ENCODE measurements at regions not wholly inside any gene's neighbourhood (a gene's known extent, or its start where the extent isn't known, plus 50 kb on each side); places are given as distances from the start of the nearest gene placed in this dataset.

DNA sequence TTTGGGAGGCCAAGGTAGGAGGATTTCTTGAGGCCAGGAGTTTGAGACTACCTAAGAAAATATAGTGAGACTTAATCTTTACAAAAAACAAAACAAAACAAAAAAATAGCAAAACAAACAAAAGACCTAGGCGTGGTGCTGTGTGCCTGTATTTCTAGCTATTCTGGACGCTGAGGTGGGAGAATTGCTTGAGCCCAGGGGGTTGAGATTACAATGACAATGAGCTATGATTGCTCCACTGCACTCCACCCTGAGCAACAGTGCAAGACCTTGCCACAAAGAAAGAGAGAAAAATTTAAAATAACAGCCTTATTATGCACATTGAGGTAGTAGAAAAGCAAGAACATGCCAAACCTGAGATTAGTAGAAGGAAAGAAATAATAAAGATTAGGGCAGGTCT, 657.7 kb downstream of the PDHA2 start:
- TF ChIP-seq, protein P1, sequence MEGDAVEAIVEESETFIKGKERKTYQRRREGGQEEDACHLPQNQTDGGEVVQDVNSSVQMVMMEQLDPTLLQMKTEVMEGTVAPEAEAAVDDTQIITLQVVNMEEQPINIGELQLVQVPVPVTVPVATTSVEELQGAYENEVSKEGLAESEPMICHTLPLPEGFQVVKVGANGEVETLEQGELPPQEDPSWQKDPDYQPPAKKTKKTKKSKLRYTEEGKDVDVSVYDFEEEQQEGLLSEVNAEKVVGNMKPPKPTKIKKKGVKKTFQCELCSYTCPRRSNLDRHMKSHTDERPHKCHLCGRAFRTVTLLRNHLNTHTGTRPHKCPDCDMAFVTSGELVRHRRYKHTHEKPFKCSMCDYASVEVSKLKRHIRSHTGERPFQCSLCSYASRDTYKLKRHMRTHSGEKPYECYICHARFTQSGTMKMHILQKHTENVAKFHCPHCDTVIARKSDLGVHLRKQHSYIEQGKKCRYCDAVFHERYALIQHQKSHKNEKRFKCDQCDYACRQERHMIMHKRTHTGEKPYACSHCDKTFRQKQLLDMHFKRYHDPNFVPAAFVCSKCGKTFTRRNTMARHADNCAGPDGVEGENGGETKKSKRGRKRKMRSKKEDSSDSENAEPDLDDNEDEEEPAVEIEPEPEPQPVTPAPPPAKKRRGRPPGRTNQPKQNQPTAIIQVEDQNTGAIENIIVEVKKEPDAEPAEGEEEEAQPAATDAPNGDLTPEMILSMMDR (conservative IDR thresholded peaks at IDR 0.05; ENCODE audit: low read depth): no peak
- POLR2A ChIA-PET (ENCODE audit: low non-redundant PET): no interaction called here
- DNase-seq (ENCODE audit: low spot score): no peak
- H3K27ac ChIP-seq: no peak overlapping the region
- CTCF ChIA-PET: no interaction called here

- POLR2A ChIA-PET (ENCODE audit: low non-redundant PET): no interaction called here
- TF ChIP-seq, protein P1 (conservative IDR thresholded peaks at IDR 0.05; ENCODE audit: low read depth): no peak
- CTCF ChIA-PET: no interaction called here
- no peak overlapping the region for H3K27ac ChIP-seq
- DNase-seq (ENCODE audit: low spot score): no peak
These were observed 664.5 kb downstream of the PDHA2 start for GRCh38 chr4:96504386-96504785.

DNA sequence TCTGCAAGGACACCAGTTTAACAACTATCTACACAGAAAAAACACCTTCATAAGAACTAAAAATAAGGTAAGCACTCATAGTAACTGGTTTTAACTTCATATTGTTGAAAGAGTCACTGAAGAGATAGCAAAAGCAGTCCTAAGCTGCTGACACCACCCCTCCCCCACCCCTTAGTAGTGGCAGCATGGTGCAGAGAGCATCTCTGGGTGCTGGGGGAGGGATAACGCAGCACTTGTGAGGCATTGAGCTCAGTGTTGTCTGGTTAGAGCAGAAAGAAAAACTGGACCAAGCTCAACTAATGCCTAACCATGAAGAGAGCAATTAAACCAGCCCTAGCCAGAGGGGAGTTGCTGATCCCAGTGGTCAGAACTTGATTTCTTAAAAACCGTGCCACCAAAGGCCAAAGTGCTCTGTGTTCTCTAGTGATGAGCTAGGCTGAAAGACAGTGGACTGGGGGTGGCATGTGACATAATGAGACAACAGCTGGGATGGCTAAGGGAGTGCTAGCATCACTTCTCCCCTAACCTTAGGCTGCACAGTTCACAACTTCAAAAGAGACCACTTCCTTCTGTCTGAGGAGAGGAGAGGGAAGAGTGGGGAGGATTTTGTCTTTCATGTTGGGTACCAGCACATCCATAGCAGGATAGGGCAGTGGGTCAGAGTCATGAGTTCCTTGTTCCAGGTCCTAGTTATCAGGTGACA, 669.3 kb downstream of the PDHA2 start:
- H3K27ac ChIP-seq: no peak overlapping the region
- POLR2A ChIA-PET (ENCODE audit: low non-redundant PET): no interaction called here
- no peak for DNase-seq (ENCODE audit: low spot score)
- TF ChIP-seq, protein P1 (conservative IDR thresholded peaks at IDR 0.05; ENCODE audit: low read depth): no peak
- CTCF ChIA-PET: interaction anchor here (0.5 kb wide), 1 partner anchor 1393 kb away, joined by 3 read pairs; no protein-coding TSS in a partner anchor

DNA sequence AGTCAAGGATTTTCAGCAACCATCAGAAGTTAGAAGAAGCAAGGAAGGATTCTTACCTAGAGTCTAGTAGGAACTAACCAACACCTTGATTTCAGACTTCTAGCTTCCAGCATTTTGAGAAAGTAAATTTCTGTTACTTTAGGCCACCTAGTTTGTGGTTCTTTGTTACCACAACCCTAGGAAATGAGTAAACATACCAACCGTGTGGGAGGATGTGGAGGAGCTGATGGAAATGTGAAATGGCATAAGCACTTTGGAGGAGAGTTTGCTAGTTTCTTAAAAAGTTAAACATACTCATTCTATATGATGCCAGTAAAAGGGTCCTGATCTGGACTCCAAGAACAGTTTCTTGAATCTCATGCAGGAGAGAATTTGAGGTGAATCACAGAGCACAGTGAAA, 679.4 kb downstream of the PDHA2 start:
- ChIA-PET CTCF (no interaction called here), POLR2A (ENCODE audit: low non-redundant PET) (no interaction called here)
- no peak for DNase-seq (ENCODE audit: low spot score)
- H3K27ac ChIP-seq: no peak overlapping the region
- TF ChIP-seq, protein P1 (conservative IDR thresholded peaks at IDR 0.05; ENCODE audit: low read depth): no peak

DNA sequence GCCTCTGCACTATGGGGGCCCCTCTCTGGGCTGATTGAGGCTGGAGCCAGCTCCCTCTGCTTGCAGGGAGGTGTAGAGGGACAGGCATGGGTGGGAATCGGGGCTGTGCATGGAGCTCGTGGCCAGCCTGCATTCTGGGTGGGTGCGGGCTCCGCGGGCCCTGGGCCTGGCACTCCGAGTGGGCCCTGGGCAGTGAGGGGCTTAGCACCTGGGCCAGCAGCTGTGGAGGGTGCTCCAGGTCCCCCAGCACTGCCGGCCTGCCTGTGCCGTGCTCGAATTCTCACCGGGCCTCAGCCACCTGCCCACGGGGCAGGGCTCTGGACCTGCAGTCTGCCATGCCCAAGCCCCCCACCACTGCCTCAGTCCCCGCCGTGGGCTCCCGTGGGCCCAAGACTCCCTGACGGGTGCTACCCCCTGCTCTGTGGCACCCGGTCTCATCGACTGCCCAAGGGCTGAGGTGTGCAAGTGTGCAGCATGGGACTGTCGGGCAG, 681.2 kb downstream of the PDHA2 start:
- TF ChIP-seq, protein P1 (conservative IDR thresholded peaks at IDR 0.05; ENCODE audit: low read depth): no peak
- ChIA-PET POLR2A (ENCODE audit: low non-redundant PET) (no interaction called here), CTCF (interaction anchor here (0.7 kb wide), 1 partner anchor 38 kb away, joined by 4 read pairs; no protein-coding TSS in a partner anchor)
- no peak for DNase-seq (ENCODE audit: low spot score)
- H3K27ac ChIP-seq: no peak overlapping the region

DNA sequence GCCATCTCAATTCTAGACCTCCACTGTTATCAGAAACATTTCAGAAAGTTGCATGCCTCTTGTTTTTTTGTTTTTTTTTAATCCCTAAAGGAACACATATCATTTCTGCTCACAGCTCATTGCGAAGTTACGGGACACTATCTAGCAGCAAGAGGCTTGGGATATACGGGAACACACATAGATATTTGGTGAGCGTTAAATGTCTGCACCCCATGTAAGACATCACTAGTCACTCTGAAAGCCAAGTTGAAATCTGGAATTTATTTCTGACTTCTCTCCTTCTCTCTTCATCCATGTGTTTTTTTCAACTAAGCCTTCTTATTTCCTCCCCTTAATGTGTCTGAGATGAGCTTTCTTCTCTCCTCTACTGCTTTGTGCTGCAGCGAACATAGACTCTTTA, 683.7 kb downstream of the PDHA2 start:
- TF ChIP-seq, protein P1 (conservative IDR thresholded peaks at IDR 0.05; ENCODE audit: low read depth): no peak
- POLR2A ChIA-PET (ENCODE audit: low non-redundant PET): no interaction called here
- DNase-seq (ENCODE audit: low spot score): no peak
- CTCF ChIA-PET: no interaction called here
- H3K27ac ChIP-seq: no peak overlapping the region
